Astrocyte (in vitro differentiated cells and primary cell): ENCODE measurements at regions not wholly inside any gene's neighbourhood (a gene's known extent, or its start where the extent isn't known, plus 50 kb on each side); places are given as distances from the start of the nearest gene placed in this dataset.

Experiments used
- EZH2 ChIP-seq: IDR thresholded peaks from 2 replicates; pipeline ENCODE4 v1.6.1; 2012; ENCODE audit warnings: mild to moderate bottlenecking, low read length, inconsistent platforms; ENCODE audit not compliant: insufficient read depth
- TF ChIP-seq, protein P1 (sequence below): IDR thresholded peaks from 2 replicates; pipeline ENCODE4 v1.5.1; 2011; ENCODE audit warnings: low read depth, mild to moderate bottlenecking, inconsistent platforms, low read length, moderate library complexity; ENCODE audit not compliant: insufficient read depth

DNA sequence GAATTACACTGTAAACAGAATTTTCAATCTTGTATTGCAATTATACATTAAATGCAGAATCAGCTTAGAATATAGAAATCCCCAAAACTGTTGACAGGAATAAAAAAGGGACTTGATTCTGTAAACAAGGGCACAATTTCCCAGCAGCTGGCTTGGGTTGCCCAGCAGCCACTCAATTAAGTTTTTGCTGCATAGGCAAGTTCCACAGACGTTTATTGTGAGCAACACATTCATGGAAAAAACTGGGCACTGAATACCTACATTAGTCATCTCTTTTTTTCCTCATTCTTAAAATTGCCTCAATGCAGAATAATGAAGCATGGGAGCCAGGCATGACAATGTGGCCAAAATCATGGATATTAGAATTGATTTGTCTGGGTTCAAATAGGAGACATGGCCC, 421.8 kb upstream of the ANO5 start:
- TF ChIP-seq, protein P1, sequence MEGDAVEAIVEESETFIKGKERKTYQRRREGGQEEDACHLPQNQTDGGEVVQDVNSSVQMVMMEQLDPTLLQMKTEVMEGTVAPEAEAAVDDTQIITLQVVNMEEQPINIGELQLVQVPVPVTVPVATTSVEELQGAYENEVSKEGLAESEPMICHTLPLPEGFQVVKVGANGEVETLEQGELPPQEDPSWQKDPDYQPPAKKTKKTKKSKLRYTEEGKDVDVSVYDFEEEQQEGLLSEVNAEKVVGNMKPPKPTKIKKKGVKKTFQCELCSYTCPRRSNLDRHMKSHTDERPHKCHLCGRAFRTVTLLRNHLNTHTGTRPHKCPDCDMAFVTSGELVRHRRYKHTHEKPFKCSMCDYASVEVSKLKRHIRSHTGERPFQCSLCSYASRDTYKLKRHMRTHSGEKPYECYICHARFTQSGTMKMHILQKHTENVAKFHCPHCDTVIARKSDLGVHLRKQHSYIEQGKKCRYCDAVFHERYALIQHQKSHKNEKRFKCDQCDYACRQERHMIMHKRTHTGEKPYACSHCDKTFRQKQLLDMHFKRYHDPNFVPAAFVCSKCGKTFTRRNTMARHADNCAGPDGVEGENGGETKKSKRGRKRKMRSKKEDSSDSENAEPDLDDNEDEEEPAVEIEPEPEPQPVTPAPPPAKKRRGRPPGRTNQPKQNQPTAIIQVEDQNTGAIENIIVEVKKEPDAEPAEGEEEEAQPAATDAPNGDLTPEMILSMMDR: no peak
- TF ChIP-seq EZH2: no peak
